HUES64 (cell line): ENCODE measurements at regions not wholly inside any gene's neighbourhood (a gene's known extent, or its start where the extent isn't known, plus 50 kb on each side); places are given as distances from the start of the nearest gene placed in this dataset.

Experiments
- H3K27ac ChIP-seq: 2 replicates; pipeline ENCODE4 v1.7.0; 2013; ENCODE audit warnings: low read depth, low read length, inconsistent platforms
- H3K27me3 ChIP-seq: 2 replicates; pipeline ENCODE4 v1.6.1; 2013; ENCODE audit warnings: mild to moderate bottlenecking, low read length; ENCODE audit not compliant: insufficient read depth
- H3K36me3 ChIP-seq: 2 replicates; pipeline ENCODE4 v1.6.1; 2013; ENCODE audit warnings: mild to moderate bottlenecking, low read length; ENCODE audit not compliant: insufficient read depth
- H3K4me1 ChIP-seq: 2 replicates; pipeline ENCODE4 v1.6.1; 2013; ENCODE audit warnings: mild to moderate bottlenecking, low read length, moderate library complexity; ENCODE audit not compliant: insufficient read depth
- H3K4me3 ChIP-seq: 2 replicates; pipeline ENCODE4 v1.5.1; 2013; ENCODE audit warnings: mild to moderate bottlenecking, low read length, moderate library complexity
- H3K9ac ChIP-seq: 2 replicates; pipeline ENCODE4 v1.6.1; 2013; ENCODE audit warnings: mild to moderate bottlenecking, low read depth, low read length
- H3K9me3 ChIP-seq: 2 replicates; pipeline ENCODE4 v1.6.1; 2013; ENCODE audit warnings: low read depth, low read length; ENCODE audit not compliant: insufficient read depth
- WGBS: fragments of 150-250, 120-280 bp; methylation state at CpG from one replicate; pipeline ENCODE4 v1.1.7; 2013; ENCODE audit warnings: missing lambda C conversion rate; 5-methylcytosine and 5-hydroxymethylcytosine counted together

DNA sequence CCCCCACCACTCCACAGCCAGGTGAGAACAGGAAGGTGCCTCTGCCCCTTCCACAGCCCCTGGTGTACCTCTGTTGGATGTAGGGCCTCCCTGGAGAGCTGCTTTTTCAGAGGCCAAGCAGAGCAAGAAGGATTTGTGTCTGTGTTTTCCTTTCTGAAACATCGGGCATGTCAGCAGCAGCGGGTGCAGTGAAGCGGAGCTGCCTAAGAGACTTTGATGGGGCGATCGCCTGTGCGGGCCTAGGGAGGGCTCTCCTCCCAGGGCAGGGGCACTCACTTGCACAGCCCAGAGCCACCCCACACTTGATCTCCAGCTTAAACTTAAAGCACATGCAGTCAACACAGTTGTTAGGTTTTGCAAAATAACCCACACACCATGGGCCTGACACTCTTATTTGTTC, 324.7 kb downstream of the ACTR3B start:
- no peaks in the 10 kb centered on the region for H3K27me3 ChIP-seq
- no peak overlapping the region for H3K27ac ChIP-seq
- H3K4me1 ChIP-seq: no peaks in the 10 kb centered on the region
- H3K9ac ChIP-seq: no peak overlapping the region
- H3K36me3 ChIP-seq: no peaks in the 10 kb centered on the region
- 96% methylated on average over 6 of the region's 6 CpGs for WGBS
- no peaks in the 10 kb centered on the region for H3K9me3 ChIP-seq
- H3K4me3 ChIP-seq: no peak overlapping the region

DNA sequence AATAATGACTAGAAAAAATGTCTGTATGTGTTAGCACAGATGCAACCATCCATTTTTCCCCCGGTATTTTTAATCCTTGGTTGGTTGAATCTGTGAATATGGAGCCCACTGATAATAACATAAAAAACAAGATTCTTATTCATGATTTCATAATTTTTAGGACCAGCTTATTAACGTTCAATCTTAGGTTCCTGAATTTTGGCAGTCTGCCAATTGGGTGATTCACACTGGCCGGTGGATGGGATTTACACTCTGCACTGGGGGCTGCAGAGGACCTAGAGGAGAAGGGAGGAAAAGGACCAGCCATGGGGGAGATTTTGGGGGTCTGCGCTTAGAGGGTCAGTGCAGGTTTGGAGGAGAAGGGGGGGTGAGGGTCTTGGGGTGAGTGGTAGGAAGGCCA, 327.9 kb downstream of the ACTR3B start:
- H3K27ac ChIP-seq: no peak overlapping the region
- H3K36me3 ChIP-seq: no peaks in the 10 kb centered on the region
- 90% methylated on average over 3 of the region's 4 CpGs for WGBS
- H3K4me3 ChIP-seq: no peak overlapping the region
- no peak overlapping the region for H3K9ac ChIP-seq
- no peaks in the 10 kb centered on the region for H3K4me1 ChIP-seq
- H3K9me3 ChIP-seq: no peaks in the 10 kb centered on the region
- H3K27me3 ChIP-seq: no peaks in the 10 kb centered on the region

DNA sequence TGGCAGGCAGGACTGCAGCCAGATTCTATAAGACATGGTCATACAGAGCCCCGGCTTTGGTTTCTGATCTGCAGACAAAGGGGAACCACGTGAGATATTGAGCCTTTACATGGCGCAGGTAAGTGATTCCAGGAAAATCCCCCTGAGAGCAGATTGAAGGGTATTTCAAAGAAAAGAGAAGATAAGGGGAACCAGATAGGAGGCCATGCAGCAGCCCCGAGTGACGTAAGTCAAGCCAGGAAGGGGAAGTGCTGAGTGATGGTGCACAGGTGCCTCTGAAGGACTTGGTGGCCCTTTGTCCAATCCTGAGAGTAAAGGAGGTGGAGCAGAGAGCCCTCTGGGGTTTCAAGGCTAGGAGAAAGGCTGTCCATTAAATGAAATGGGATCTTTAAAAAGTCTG, 329.0 kb downstream of the ACTR3B start:
- Histone ChIP-seq H3K9me3 (no peaks in the 10 kb centered on the region), H3K4me1 (no peaks in the 10 kb centered on the region), H3K9ac (no peak overlapping the region), H3K27ac (no peak overlapping the region), H3K27me3 (no peaks in the 10 kb centered on the region), H3K4me3 (no peak overlapping the region), H3K36me3 (no peaks in the 10 kb centered on the region)
- 93% methylated on average over 5 of the region's 5 CpGs for WGBS

DNA sequence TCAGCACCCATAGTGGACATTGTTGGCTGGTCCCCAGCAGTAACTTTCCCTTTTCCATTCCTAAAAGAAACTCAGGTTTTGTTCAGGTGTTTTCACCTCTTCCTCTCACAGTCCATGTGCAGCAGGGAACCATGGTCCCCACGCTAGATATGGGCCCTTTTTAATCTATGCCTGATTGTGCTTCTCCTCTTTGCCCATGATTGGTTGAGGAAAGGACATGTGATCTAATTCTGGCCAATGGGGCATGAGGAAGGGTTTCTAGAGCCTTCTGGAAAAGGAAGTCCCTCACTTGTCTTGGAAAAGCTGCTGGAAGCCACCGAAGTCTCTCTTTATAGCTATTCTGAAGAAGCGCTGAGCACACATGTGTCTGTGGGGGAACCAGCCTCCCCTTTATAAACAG, 330.7 kb downstream of the ACTR3B start:
- Histone ChIP-seq H3K36me3 (no peaks in the 10 kb centered on the region), H3K27me3 (no peaks in the 10 kb centered on the region), H3K9me3 (0 out of 2 replicates have a peak, but pooled peaks cover 6% of the 10 kb centered on the region), H3K4me1 (no peaks in the 10 kb centered on the region), H3K27ac (no peak overlapping the region), H3K4me3 (no peak overlapping the region), H3K9ac (no peak overlapping the region)
- 98% methylated on average over 3 of the region's 3 CpGs for WGBS

DNA sequence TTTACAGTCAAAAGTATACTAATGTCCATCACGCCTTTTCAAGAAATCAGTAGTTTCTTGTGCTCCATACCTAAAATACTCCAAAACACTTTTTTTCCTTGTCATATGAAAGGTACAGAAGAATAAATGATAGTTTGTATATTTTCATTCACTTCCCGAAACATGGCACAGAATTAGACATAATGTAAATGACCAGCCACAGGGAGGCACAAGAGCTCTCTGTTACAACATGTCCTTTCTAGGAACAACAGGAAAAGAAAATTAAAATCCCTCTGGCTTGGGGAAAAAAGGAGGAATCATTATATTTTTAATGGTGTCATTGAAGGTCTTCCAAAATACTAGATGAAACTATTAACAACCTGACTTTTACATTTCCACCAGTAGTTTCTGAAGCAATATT, 331.2 kb downstream of the ACTR3B start:
- 89% methylated on average over 1 of the region's 2 CpGs for WGBS
- H3K36me3 ChIP-seq: no peaks in the 10 kb centered on the region
- H3K9ac ChIP-seq: no peak overlapping the region
- H3K27me3 ChIP-seq: no peaks in the 10 kb centered on the region
- H3K9me3 ChIP-seq: 0 out of 2 replicates have a peak, but pooled peaks cover 6% of the 10 kb centered on the region
- H3K4me1 ChIP-seq: no peaks in the 10 kb centered on the region
- H3K27ac ChIP-seq: no peak overlapping the region
- H3K4me3 ChIP-seq: no peak overlapping the region

DNA sequence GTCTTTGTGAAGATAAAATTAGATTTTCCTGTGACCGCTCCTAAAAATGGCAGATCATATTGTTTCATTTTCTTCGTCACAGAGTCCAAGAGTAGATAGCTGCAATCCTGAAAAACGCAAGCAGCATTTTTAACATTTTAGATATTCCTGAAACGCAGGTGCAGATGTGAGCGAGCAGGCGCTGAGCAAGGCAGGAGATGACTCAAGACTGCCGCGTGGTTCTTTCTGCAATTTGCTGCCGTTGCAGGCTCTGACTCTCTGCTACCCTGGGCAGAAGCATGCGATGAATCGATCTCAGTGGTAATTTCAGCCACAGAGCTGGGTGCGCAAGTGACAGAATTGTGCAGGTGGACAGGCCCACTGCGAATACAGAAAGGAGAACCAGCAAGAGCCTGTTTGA, 331.9 kb downstream of the ACTR3B start:
- H3K36me3 ChIP-seq: no peaks in the 10 kb centered on the region
- H3K4me3 ChIP-seq: no peak overlapping the region
- H3K27me3 ChIP-seq: no peaks in the 10 kb centered on the region
- H3K9ac ChIP-seq: no peak overlapping the region
- WGBS: 81% methylated on average over 13 of the region's 13 CpGs
- no peak overlapping the region for H3K27ac ChIP-seq
- 0 out of 2 replicates have a peak, but pooled peaks cover 6% of the 10 kb centered on the region for H3K9me3 ChIP-seq
- H3K4me1 ChIP-seq: no peaks in the 10 kb centered on the region

DNA sequence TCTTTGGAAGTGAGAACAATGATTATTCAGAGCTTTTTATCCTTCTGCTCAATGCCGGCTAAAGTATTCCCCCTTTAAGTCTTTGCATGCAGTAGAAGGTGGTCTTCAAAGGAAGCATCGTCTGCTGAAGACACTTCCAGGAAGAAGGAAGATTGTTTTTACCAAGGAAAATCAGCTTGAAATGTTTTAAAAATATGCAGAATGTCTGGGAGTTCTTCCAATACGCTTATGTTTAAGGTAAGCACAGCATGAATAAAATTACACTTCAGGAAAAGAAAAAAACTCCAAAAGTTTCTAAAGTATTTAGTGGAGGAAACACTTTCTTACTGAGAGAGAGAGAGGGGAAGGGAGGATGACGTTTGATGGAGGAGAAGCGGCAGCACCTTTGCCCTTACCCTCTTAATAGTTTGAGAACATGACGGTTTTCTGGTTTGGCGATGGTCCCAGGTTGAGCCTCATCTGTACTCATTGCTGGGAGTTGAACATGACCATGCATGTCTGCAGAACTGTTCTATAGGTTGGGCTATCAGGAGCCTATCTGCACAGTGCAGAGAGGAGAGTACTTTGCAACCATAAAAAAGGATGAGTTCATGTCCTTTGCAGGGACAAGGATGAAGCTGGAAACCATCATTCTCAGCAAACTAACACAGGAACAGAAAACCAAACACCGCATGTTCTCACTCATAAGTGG, 338.1 kb downstream of the ACTR3B start:
- H3K27ac ChIP-seq: no peak overlapping the region
- no peak overlapping the region for H3K9ac ChIP-seq
- no peaks in the 10 kb centered on the region for H3K36me3 ChIP-seq
- H3K4me1 ChIP-seq: no peaks in the 10 kb centered on the region
- H3K4me3 ChIP-seq: no peak overlapping the region
- 0 out of 2 replicates have a peak, but pooled peaks cover 6% of the 10 kb centered on the region for H3K9me3 ChIP-seq
- WGBS: 94% methylated on average over 8 of the region's 8 CpGs
- no peaks in the 10 kb centered on the region for H3K27me3 ChIP-seq

DNA sequence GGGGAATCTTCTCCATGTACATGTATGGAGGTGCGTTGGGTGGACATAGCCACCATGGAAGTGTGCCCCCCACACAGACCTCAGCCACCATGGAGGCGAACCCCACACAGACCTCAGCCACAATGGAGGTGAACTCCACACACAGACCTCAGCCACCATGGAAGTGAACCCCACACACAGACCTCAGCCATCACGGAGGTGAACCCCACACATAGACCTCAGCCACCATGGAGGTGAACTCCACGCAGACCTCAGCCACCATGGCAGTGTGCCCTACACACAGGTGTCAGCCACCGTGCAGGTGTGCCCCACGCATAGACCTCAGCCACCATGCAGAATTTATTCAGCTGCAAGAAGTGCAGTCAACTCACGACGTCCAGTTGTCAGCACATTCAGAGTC, 339.7 kb downstream of the ACTR3B start:
- Histone ChIP-seq H3K4me3 (no peak overlapping the region), H3K4me1 (no peaks in the 10 kb centered on the region), H3K9ac (no peak overlapping the region), H3K36me3 (no peaks in the 10 kb centered on the region), H3K9me3 (0 out of 2 replicates have a peak, but pooled peaks cover 6% of the 10 kb centered on the region), H3K27ac (no peak overlapping the region), H3K27me3 (no peaks in the 10 kb centered on the region)
- 93% methylated on average over 8 of the region's 8 CpGs for WGBS

DNA sequence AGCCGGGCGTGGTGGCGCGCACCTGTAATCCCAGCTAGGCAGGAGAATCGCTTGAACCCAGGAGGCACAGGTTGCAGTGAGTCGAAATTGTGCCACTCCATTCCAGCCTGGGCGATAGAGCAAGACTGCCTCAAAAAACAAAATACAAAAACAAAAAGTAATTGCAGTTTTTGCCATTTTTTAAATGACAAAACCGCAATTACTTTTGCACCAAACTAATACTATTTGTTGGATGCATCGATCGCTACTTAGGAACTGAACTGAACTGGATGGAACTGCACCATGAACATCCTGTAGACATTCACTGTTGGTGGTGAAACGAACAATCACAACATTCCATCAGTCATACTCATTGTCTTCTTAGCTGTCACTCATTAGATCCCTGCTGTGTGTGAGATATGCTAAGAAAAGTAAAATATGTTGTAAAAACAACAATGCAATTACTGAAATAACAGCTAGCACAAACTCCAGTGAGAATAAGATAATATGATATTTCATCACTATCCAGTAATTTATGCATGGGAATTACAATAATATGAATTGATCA, 341.2 kb downstream of the ACTR3B start:
- H3K4me1 ChIP-seq: no peaks in the 10 kb centered on the region
- H3K27ac ChIP-seq: no peak overlapping the region
- no peak overlapping the region for H3K4me3 ChIP-seq
- H3K9ac ChIP-seq: no peak overlapping the region
- 94% methylated on average over 11 of the region's 11 CpGs for WGBS
- H3K27me3 ChIP-seq: no peaks in the 10 kb centered on the region
- 0 out of 2 replicates have a peak, but pooled peaks cover 2% of the 10 kb centered on the region for H3K9me3 ChIP-seq
- no peaks in the 10 kb centered on the region for H3K36me3 ChIP-seq

DNA sequence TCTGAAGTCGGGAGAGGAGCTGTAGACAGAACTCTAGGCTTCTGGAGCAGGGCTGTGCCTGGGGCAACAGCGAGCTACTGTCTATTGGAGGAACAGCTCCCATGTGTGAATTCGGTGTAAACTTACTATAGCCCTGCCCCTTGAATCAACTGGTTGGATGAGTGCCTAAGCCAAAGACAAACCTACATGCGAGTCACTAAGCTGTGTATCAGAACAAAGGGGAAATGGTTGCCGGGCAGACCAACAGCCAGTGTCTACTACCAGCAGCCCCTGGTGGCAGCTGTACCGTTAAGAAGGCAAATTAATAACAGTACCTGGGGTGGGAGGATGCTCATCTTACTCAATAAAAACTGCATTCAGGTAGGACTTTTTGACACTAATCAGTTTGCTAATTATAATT, 343.6 kb downstream of the ACTR3B start:
- Histone ChIP-seq H3K4me3 (no peak overlapping the region), H3K9me3 (0 out of 2 replicates have a peak, but pooled peaks cover 4% of the 10 kb centered on the region), H3K4me1 (no peaks in the 10 kb centered on the region), H3K27me3 (no peaks in the 10 kb centered on the region), H3K36me3 (no peaks in the 10 kb centered on the region), H3K9ac (no peak overlapping the region), H3K27ac (no peak overlapping the region)
- 84% methylated on average over 6 of the region's 6 CpGs for WGBS

DNA sequence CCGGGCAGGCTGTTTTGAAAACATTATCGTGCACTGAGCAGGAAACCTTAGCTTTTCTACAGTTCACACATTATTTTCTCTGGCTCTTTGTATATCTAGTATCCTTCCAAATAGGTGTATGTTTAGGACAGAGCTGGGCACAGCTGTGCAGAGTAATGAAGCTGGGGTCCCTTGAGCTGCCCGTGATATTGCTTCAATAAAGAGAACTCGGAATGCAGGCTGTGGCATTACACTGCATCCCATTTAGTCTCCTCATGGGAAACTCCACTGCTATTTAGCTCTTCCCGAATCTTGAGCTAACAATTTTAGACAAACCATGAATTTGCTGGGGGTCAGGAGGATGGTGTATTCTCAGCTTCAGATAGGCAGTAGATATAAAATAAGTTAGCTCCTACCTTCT, 348.3 kb downstream of the ACTR3B start:
- 93% methylated on average over 5 of the region's 5 CpGs for WGBS
- Histone ChIP-seq H3K27ac (no peak overlapping the region), H3K27me3 (no peaks in the 10 kb centered on the region), H3K9ac (no peak overlapping the region), H3K9me3 (0 out of 2 replicates have a peak, but pooled peaks cover 4% of the 10 kb centered on the region), H3K4me1 (no peaks in the 10 kb centered on the region), H3K36me3 (no peaks in the 10 kb centered on the region), H3K4me3 (no peak overlapping the region)
